ENCODE measurements at regions not wholly inside any gene's neighbourhood (a gene's known extent, or its start where the extent isn't known, plus 50 kb on each side); places are given as distances from the start of the nearest gene placed in this dataset.

- Mint-ChIP-seq H3K27ac (no peak overlapping the region), H3K27me3 (no peaks in the 10 kb centered on the region), H3K4me3 (no peak overlapping the region), H3K9me3 (ENCODE audit: insufficient read depth) (no peaks in the 10 kb centered on the region), H3K4me1 (no peaks in the 10 kb centered on the region)
- no peaks in the 10 kb centered on the region for H3K4me1 ChIP-seq (ENCODE audit: control insufficient read depth in 2 of 2, insufficient read depth in 2 of 2, low read length in 2 of 2)
- 29% methylated on average over 2 of the region's 3 CpGs for WGBS (ENCODE audit: insufficient coverage)
- no peak overlapping the region for H3K4me2 ChIP-seq (replicated peaks; ENCODE audit: low read depth, low read length, poor library complexity, severe bottlenecking)
- no peak overlapping the region for H3K4me3 ChIP-seq (ENCODE audit: control extremely low read depth in 1 of 5, extremely low read depth in 1 of 5, insufficient read depth in 1 of 5, low read depth in 2 of 5, low read length in 4 of 5)
- POLR2A ChIA-PET = no interaction called here
- no peaks in the 10 kb centered on the region for H3K27me3 ChIP-seq (replicated peaks in 1 of 4; ENCODE audit: control extremely low read depth in 1 of 4, control insufficient read depth in 3 of 4, insufficient read depth in 4 of 4, low read length in 3 of 4)
- H4K20me1 ChIP-seq (ENCODE audit: control insufficient read depth, insufficient read depth, low read length, poor library complexity, severe bottlenecking) = no peaks in the 10 kb centered on the region
- no peak overlapping the region for H2AFZ ChIP-seq (ENCODE audit: insufficient read depth, low read depth, low read length, poor library complexity, severe bottlenecking)
- H3K79me2 ChIP-seq (ENCODE audit: control insufficient read depth, insufficient read depth, low read length) = no peaks in the 10 kb centered on the region
- intact Hi-C loops (cut with micrococcal nuclease) = no loop called here
- no peak for TF ChIP-seq EZH2 (IDR thresholded peaks at IDR 0.05; ENCODE audit: borderline replicate concordance, insufficient read depth, low read depth, low read length, poor library complexity, severe bottlenecking)
- no peak for TF ChIP-seq CTCF (IDR thresholded peaks at IDR 0.05)
- H3K36me3 ChIP-seq (replicated peaks in 1 of 2; ENCODE audit: control extremely low read depth in 1 of 2, control insufficient read depth in 1 of 2, extremely low read depth in 1 of 2, insufficient read depth in 2 of 2, low read length in 1 of 2) = no peaks in the 10 kb centered on the region
- H3K9me3 ChIP-seq (ENCODE audit: control extremely low read depth in 1 of 3, control insufficient read depth in 2 of 3, insufficient read depth in 1 of 3, low read length in 2 of 3) = peaks cover 0 to 2% (median 0%) of the 10 kb centered on the region in 3 donors
- no peak for DNase-seq
- ATAC-seq (ENCODE audit: low read depth) = no peak
- no peak overlapping the region for H3K9ac ChIP-seq (ENCODE audit: low read length)
- H3K27ac ChIP-seq (ENCODE audit: low read length in 2 of 2) = no peak overlapping the region
- CTCF ChIA-PET = no interaction called here
Observed at GRCh38 chr5:9776525-9776924, 146.4 kb upstream of the TAS2R1 start.

- H3K4me1 ChIP-seq (ENCODE audit: control insufficient read depth in 2 of 2, insufficient read depth in 2 of 2, low read length in 2 of 2) = no peaks in the 10 kb centered on the region
- H2AFZ ChIP-seq (ENCODE audit: insufficient read depth, low read depth, low read length, poor library complexity, severe bottlenecking) = no peak overlapping the region
- ChIA-PET POLR2A (no interaction called here), CTCF (no interaction called here)
- H3K9me3 Mint-ChIP-seq (ENCODE audit: insufficient read depth) = no peaks in the 10 kb centered on the region
- no peak for TF ChIP-seq CTCF (IDR thresholded peaks at IDR 0.05)
- no peak for TF ChIP-seq EZH2 (IDR thresholded peaks at IDR 0.05; ENCODE audit: borderline replicate concordance, insufficient read depth, low read depth, low read length, poor library complexity, severe bottlenecking)
- DNase-seq (no peak), ATAC-seq (ENCODE audit: low read depth) (no peak)
- no peak overlapping the region for H3K4me3 Mint-ChIP-seq
- H3K27me3 Mint-ChIP-seq = no peaks in the 10 kb centered on the region
- H3K27ac Mint-ChIP-seq = no peak overlapping the region
- H3K4me2 ChIP-seq (replicated peaks; ENCODE audit: low read depth, low read length, poor library complexity, severe bottlenecking) = no peak overlapping the region
- no peaks in the 10 kb centered on the region for H4K20me1 ChIP-seq (ENCODE audit: control insufficient read depth, insufficient read depth, low read length, poor library complexity, severe bottlenecking)
- H3K27ac ChIP-seq (ENCODE audit: low read length in 2 of 2) = no peak overlapping the region
- no peaks in the 10 kb centered on the region for H3K36me3 ChIP-seq (replicated peaks in 1 of 2; ENCODE audit: control extremely low read depth in 1 of 2, control insufficient read depth in 1 of 2, extremely low read depth in 1 of 2, insufficient read depth in 2 of 2, low read length in 1 of 2)
- H3K79me2 ChIP-seq (ENCODE audit: control insufficient read depth, insufficient read depth, low read length) = no peaks in the 10 kb centered on the region
- intact Hi-C loops (cut with micrococcal nuclease) = no loop called here
- no peaks in the 10 kb centered on the region for H3K27me3 ChIP-seq (replicated peaks in 1 of 4; ENCODE audit: control extremely low read depth in 1 of 4, control insufficient read depth in 3 of 4, insufficient read depth in 4 of 4, low read length in 3 of 4)
- no peaks in the 10 kb centered on the region for H3K9me3 ChIP-seq (ENCODE audit: control extremely low read depth in 1 of 3, control insufficient read depth in 2 of 3, insufficient read depth in 1 of 3, low read length in 2 of 3)
- H3K4me1 Mint-ChIP-seq = no peaks in the 10 kb centered on the region
- no peak overlapping the region for H3K4me3 ChIP-seq (ENCODE audit: control extremely low read depth in 1 of 5, extremely low read depth in 1 of 5, insufficient read depth in 1 of 5, low read depth in 2 of 5, low read length in 4 of 5)
- H3K9ac ChIP-seq (ENCODE audit: low read length) = no peak overlapping the region
Observed at GRCh38 chr5:9775339-9775738, 145.2 kb upstream of the TAS2R1 start.

Measured in B cell (primary cell).